Transverse colon (tissue), 4 donors: ENCODE measurements at regions not wholly inside any gene's neighbourhood (a gene's known extent, or its start where the extent isn't known, plus 50 kb on each side); places are given as distances from the start of the nearest gene placed in this dataset.

Experiments
- DNase-seq: peaks from one replicate; pipeline ENCODE4 v3.0.0-alpha.2; 2019
- H3K27ac ChIP-seq, 4 donors: fragments of 200-600 bp; sonication (generic); 2 replicates each; pipeline ENCODE4 v1.5.1; 2016 to 2018; ENCODE audit warnings: inconsistent platforms in 4 of 4
- H3K27me3 ChIP-seq: fragments of 200-600 bp; sonication (generic); 2 replicates; pipeline ENCODE4 v1.5.1; 2017; ENCODE audit warnings: inconsistent platforms
- H3K36me3 ChIP-seq, 4 donors: fragments of 200-600 bp; sonication (generic); 2 replicates each; pipeline ENCODE4 v1.5.1; 2017 to 2019; ENCODE audit warnings: inconsistent platforms in 4 of 4
- H3K4me1 ChIP-seq, 4 donors: fragments of 200-600 bp; sonication (generic); 2 replicates each; pipeline ENCODE4 v1.5.1; 2017 to 2020; ENCODE audit warnings: inconsistent platforms in 4 of 4
- H3K4me3 ChIP-seq, 4 donors: fragments of 200-600 bp; sonication (generic); 1 replicate in 1 of 4; 2 replicates in 3 of 4; pipeline versions ENCODE4 v1.5.1 to v1.6.1; 2017 to 2019; ENCODE audit warnings: inconsistent platforms in 4 of 4
- H3K9me3 ChIP-seq, 2 donors: fragments of 200-600 bp; sonication (generic); 2 replicates each; pipeline ENCODE4 v1.5.1; 2017 to 2019; ENCODE audit warnings: inconsistent platforms in 2 of 2
- EP300 ChIP-seq: sonication (generic); formaldehyde crosslinking; IDR thresholded peaks from one replicate; pipeline ENCODE4 v1.6.1; 2017; ENCODE audit warnings: antibody characterized with exemption, low read depth
- POLR2A ChIP-seq: fragments of 450-650 bp; IDR thresholded peaks from one replicate; pipeline ENCODE4 v1.6.1; 2016; ENCODE audit warnings: antibody characterized with exemption, mild to moderate bottlenecking, moderate library complexity
- POLR2AphosphoS5 ChIP-seq, 3 donors: sonication (generic); formaldehyde crosslinking; IDR thresholded peaks; one replicate each; pipeline ENCODE4 v1.6.1; 2016; ENCODE audit warnings: antibody characterized with exemption in 3 of 3
- WGBS, 2 donors: methylation state at CpG; one replicate each; pipeline ENCODE4 v1.1.5; 2018; ENCODE audit warnings: low coverage in 1 of 2; 5-methylcytosine and 5-hydroxymethylcytosine counted together
- in situ Hi-C, 4 donors: fragments of 200-750 bp; cut with MboI; loops; one replicate each; pipeline versions ENCODE4 v1.15.0 to v1.15.1; 2017; ENCODE audit warnings: low sequenced_read_pairs in 3 of 4, low pct_ligation_motif_present in 1 of 4, low pct_unique_long_range_greater_than_20kb in 1 of 4
- intact Hi-C: fragments of 100-400 bp; cut with DNase I; formaldehyde crosslinking; loops from one replicate; pipeline ENCODE4 v1.15.1; 2023; ENCODE audit warnings: low total_unique reads
- TF ChIP-seq, protein P1 (sequence below), 5 experiments: fragments of 200-600 bp in 3 of 5; fragments of 450-650 bp in 2 of 5; sonication (generic) in 3 of 5; IDR thresholded peaks; 1 replicate in 2 of 5; 2 replicates in 3 of 5; pipeline ENCODE4 v1.5.1; 2016 to 2017; ENCODE audit warnings: antibody characterized with exemption in 5 of 5, inconsistent platforms in 3 of 5, mild to moderate bottlenecking in 2 of 5, moderate library complexity in 1 of 5

DNA sequence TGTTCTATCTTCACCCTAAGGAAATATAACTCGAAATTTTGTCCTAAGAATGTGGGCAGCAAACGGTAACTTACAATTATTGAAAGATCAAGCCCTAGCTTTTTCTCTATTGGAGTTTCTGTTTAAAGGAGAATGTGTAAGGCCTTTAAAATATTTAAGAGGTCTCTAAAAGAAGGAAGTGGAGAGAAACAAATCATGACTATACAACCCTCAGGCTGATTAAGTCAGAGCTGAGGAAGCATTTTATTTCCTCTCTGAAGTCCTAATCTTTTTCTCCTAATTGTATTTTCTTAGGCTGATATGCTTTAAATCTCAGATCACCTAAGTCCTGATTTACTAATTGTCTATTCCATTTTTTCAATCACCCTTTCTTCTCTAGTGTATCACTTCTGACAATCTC, 1708.8 kb upstream of the C9orf72 start:
- WGBS, 2 donors, result 60 to 62% methylated on average over 2 of the region's 2 CpGs

DNA sequence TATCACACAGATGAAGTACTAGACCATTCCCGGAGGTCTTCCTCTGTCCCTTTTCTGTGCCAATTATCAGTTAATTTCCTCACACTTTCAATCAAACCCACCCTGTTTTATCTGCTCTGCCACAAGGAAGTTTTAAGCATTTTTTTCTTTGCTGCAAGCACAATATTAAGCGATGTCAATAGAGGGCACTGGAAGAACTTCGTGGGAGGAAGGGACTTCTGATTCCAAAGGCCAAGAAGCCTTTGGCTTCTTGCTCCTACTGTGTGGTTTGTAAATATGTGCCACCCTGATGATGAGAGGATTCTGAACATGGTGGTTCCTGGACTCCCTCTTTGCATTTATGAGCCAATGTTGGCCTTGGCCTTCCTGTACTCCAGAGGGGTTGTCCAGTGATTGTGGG, 1712.5 kb upstream of the C9orf72 start:
- Histone ChIP-seq H3K27me3 (no peaks in the 10 kb centered on the region), H3K27ac (no peak overlapping the region), H3K36me3 (no peaks in the 10 kb centered on the region), H3K9me3 (no peaks in the 10 kb centered on the region), H3K4me3 (no peak overlapping the region), H3K4me1 (no peaks in the 10 kb centered on the region)
- TF ChIP-seq, protein P1, sequence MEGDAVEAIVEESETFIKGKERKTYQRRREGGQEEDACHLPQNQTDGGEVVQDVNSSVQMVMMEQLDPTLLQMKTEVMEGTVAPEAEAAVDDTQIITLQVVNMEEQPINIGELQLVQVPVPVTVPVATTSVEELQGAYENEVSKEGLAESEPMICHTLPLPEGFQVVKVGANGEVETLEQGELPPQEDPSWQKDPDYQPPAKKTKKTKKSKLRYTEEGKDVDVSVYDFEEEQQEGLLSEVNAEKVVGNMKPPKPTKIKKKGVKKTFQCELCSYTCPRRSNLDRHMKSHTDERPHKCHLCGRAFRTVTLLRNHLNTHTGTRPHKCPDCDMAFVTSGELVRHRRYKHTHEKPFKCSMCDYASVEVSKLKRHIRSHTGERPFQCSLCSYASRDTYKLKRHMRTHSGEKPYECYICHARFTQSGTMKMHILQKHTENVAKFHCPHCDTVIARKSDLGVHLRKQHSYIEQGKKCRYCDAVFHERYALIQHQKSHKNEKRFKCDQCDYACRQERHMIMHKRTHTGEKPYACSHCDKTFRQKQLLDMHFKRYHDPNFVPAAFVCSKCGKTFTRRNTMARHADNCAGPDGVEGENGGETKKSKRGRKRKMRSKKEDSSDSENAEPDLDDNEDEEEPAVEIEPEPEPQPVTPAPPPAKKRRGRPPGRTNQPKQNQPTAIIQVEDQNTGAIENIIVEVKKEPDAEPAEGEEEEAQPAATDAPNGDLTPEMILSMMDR (IDR thresholded peaks at IDR 0.05), result no peak
- TF ChIP-seq POLR2AphosphoS5 (IDR thresholded peaks at IDR 0.05), result no peak
- TF ChIP-seq EP300, result no peak
- TF ChIP-seq POLR2A, result no peak
- in situ Hi-C loops, result no loop called here
- DNase-seq, result no peak
- intact Hi-C loops, result no loop called here
- 65 to 68% methylated on average over 3 of the region's 3 CpGs for WGBS, 2 donors

More for the DNA sequence above, 1708.8 kb upstream of the C9orf72 start:
- Histone ChIP-seq H3K36me3 (no peaks in the 10 kb centered on the region), H3K4me3 (no peak overlapping the region), H3K27me3 (no peaks in the 10 kb centered on the region), H3K27ac (no peak overlapping the region), H3K9me3 (no peaks in the 10 kb centered on the region), H3K4me1 (no peaks in the 10 kb centered on the region)
- TF ChIP-seq EP300 (no peak), POLR2A (no peak), POLR2AphosphoS5 (IDR thresholded peaks at IDR 0.05) (no peak)
- TF ChIP-seq, protein P1 (IDR thresholded peaks at IDR 0.05), result no peak
- in situ Hi-C loops (no loop called here), intact Hi-C loops (no loop called here)
- no peak for DNase-seq

DNA sequence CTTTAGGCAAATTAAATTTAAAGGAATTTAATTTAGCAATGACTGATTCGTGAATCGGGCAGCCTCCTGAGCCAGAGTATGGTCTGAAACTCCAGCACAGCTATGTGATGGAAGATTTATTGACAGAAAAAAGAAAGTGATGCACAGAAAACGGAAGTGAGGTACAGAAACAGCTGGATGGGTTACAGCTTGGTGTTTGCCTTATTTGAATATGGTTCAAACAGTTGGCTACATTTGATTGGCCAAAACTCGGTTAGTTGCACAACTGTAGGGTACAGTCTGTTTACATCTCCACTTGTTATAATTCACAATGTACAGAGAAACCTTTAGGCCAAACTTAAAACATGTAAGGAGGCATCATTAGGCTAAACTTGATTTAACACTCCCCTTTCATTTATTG, 1716.1 kb upstream of the C9orf72 start:
- Histone ChIP-seq H3K27me3 (no peaks in the 10 kb centered on the region), H3K36me3 (no peaks in the 10 kb centered on the region), H3K9me3 (peaks cover 3 to 7% of the 10 kb centered on the region in 2 donors), H3K4me1 (no peaks in the 10 kb centered on the region), H3K27ac (no peak overlapping the region), H3K4me3 (no peak overlapping the region)
- intact Hi-C loops, result no loop called here
- no peak for TF ChIP-seq POLR2AphosphoS5 (IDR thresholded peaks at IDR 0.05)
- no peak for TF ChIP-seq EP300
- TF ChIP-seq, protein P1 (IDR thresholded peaks at IDR 0.05), result no peak
- TF ChIP-seq POLR2A, result no peak
- DNase-seq, result no peak
- in situ Hi-C loops, result no loop called here
- WGBS, 2 donors, result 61 to 67% methylated on average over 1 to 4 of the region's 4 CpGs

DNA sequence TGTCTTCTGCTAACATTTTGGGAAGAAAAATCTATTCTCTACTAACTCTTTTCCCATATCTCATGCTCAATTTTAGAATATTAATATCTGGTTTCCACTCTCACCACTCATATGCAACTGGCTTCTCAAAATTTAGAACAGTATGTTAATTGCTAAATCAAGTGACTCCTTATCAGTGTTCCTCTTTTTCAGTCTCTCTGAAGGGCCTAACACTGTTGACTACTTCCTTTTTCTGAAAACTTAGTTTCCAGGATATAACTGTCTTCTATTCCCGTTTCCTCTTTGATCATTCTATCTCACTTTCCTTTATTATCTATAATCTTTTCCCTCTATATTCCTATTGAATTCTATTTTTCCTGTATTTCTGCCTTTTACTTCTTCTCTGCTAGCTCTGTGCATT, 1717.2 kb upstream of the C9orf72 start:
- in situ Hi-C loops, result no loop called here

More for the DNA sequence above, 1717.2 kb upstream of the C9orf72 start:
- Histone ChIP-seq H3K36me3 (no peaks in the 10 kb centered on the region), H3K27me3 (no peaks in the 10 kb centered on the region), H3K27ac (no peak overlapping the region), H3K4me3 (no peak overlapping the region), H3K9me3 (peaks cover 3 to 8% of the 10 kb centered on the region in 2 donors), H3K4me1 (no peaks in the 10 kb centered on the region)
- no peak for TF ChIP-seq POLR2AphosphoS5 (IDR thresholded peaks at IDR 0.05)
- TF ChIP-seq EP300, result no peak
- TF ChIP-seq, protein P1 (IDR thresholded peaks at IDR 0.05), result no peak
- no peak for TF ChIP-seq POLR2A
- WGBS, 2 donors, result 36 to 50% methylated on average over 1 of the region's 1 CpG
- no peak for DNase-seq
- intact Hi-C loops, result no loop called here
